ENCODE measurements at regions not wholly inside any gene's neighbourhood (a gene's known extent, or its start where the extent isn't known, plus 50 kb on each side); places are given as distances from the start of the nearest gene placed in this dataset.

DNA sequence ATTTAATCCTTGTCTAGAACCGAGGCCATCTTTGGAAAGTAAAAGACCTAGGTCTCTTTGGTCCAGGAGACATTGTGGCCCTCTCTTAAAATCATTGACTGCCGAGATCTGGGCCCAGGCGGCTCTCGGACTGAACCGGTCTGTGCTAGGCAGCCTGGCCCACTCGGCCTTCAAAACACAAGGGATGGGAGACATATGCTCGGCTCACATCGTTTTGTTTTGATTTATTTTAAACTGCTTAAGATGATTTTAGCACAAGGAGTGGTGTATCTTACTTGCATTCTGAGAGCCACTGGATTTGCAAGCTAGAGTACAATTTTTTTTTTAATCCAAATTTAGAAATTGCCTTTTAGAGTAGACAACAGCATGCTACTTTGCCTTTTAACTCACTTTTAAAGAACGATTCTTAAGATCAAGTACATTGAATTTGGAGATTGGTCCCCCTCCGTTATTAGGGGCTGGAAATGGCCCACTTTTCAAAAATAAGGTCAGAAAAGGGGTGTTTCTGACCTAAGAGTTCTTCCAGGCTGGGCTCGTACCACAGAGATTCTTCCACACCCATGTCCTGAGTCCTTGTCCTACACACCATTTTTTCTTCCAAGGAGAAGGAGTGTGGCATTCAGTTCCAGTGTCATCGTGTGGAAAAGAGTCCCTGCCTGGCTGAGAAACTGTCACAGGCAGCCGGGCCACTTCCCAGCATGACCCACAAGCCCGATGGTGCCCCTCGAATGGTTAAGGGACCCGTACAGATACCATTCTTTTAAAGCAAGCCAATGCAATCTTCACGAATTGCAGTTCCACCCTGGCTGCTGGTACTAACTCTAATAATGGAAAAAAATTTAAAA is 80.5 kb upstream of the WNT7B start:
- TF ChIP-seq, protein P1, sequence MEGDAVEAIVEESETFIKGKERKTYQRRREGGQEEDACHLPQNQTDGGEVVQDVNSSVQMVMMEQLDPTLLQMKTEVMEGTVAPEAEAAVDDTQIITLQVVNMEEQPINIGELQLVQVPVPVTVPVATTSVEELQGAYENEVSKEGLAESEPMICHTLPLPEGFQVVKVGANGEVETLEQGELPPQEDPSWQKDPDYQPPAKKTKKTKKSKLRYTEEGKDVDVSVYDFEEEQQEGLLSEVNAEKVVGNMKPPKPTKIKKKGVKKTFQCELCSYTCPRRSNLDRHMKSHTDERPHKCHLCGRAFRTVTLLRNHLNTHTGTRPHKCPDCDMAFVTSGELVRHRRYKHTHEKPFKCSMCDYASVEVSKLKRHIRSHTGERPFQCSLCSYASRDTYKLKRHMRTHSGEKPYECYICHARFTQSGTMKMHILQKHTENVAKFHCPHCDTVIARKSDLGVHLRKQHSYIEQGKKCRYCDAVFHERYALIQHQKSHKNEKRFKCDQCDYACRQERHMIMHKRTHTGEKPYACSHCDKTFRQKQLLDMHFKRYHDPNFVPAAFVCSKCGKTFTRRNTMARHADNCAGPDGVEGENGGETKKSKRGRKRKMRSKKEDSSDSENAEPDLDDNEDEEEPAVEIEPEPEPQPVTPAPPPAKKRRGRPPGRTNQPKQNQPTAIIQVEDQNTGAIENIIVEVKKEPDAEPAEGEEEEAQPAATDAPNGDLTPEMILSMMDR (IDR thresholded peaks at IDR 0.05) = no peak
- peak in 1 of 2 donors; percentile 19 for TF ChIP-seq POLR2A (IDR thresholded peaks at IDR 0.05)
